ENCODE measurements at regions not wholly inside any gene's neighbourhood (a gene's known extent, or its start where the extent isn't known, plus 50 kb on each side); places are given as distances from the start of the nearest gene placed in this dataset.
"Not testable (repeated sequence)": the region's sequence is repeated elsewhere in the genome, so short reads cannot be mapped to it uniquely, and the experiment has no call there.

DNA sequence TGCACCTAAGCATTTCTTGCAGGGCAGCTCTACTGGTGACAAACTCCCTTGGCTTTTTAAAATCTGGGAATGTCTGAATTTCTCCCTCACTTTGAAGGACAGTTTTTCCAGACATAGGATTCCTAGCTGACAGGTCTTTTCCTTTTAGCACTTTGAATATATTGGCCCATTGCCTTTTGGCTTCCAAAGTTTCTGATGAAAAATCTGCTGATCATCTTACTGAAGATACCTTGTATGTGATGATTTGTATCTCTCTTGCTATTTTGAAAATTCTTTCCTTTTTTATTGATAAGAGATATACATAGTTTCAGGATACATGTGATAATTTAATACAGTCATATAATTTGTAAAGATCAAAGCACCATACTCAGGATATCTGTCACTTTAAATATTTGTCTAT is 211.1 kb downstream of the ZIC5 start:
- DNase-seq (ENCODE audit: low spot score), result no peak
- TF ChIP-seq, protein P1, sequence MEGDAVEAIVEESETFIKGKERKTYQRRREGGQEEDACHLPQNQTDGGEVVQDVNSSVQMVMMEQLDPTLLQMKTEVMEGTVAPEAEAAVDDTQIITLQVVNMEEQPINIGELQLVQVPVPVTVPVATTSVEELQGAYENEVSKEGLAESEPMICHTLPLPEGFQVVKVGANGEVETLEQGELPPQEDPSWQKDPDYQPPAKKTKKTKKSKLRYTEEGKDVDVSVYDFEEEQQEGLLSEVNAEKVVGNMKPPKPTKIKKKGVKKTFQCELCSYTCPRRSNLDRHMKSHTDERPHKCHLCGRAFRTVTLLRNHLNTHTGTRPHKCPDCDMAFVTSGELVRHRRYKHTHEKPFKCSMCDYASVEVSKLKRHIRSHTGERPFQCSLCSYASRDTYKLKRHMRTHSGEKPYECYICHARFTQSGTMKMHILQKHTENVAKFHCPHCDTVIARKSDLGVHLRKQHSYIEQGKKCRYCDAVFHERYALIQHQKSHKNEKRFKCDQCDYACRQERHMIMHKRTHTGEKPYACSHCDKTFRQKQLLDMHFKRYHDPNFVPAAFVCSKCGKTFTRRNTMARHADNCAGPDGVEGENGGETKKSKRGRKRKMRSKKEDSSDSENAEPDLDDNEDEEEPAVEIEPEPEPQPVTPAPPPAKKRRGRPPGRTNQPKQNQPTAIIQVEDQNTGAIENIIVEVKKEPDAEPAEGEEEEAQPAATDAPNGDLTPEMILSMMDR (IDR thresholded peaks at IDR 0.05), result no peak
- H3K9me3 Mint-ChIP-seq (ENCODE audit: low read depth), result peaks cover 56% of the 10 kb centered on the region
- H3K36me3 Mint-ChIP-seq (ENCODE audit: low read depth), result peaks cover 22% of the 10 kb centered on the region
- H3K4me3 Mint-ChIP-seq (ENCODE audit: unreplicated experiment), result no peak overlapping the region
- no peaks in the 10 kb centered on the region for H3K27me3 Mint-ChIP-seq (ENCODE audit: low read depth)
- H3K27ac Mint-ChIP-seq (ENCODE audit: unreplicated experiment), result no peak overlapping the region
- no peaks in the 10 kb centered on the region for H3K4me1 Mint-ChIP-seq (ENCODE audit: low read depth)

DNA sequence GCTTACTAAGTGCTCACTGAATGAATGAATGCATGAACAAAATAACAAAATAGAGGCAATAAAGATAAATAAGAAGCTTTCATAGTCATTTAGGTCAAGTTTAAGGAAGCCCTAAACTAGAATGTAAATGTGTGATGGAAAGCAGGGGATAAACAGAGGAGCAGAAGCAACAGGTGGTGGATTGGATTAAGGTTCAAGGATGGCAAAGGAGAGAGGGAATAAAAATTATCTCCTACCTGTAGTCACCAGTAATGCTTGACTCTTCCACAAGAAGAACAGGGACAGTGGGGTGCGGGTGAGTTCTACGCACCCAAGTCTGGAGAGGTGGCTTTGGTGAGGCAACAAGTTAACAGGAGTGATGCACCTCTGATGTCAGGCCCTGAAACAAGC is 212.4 kb downstream of the ZIC5 start:
- Mint-ChIP-seq H3K9me3 (ENCODE audit: low read depth) (peaks cover 46% of the 10 kb centered on the region), H3K4me1 (ENCODE audit: low read depth) (no peaks in the 10 kb centered on the region), H3K4me3 (ENCODE audit: unreplicated experiment) (no peak overlapping the region), H3K27me3 (ENCODE audit: low read depth) (no peaks in the 10 kb centered on the region), H3K36me3 (ENCODE audit: low read depth) (peaks cover 14% of the 10 kb centered on the region), H3K27ac (ENCODE audit: unreplicated experiment) (no peak overlapping the region)
- TF ChIP-seq, protein P1 (IDR thresholded peaks at IDR 0.05), result no peak
- DNase-seq (ENCODE audit: low spot score), result no peak

DNA sequence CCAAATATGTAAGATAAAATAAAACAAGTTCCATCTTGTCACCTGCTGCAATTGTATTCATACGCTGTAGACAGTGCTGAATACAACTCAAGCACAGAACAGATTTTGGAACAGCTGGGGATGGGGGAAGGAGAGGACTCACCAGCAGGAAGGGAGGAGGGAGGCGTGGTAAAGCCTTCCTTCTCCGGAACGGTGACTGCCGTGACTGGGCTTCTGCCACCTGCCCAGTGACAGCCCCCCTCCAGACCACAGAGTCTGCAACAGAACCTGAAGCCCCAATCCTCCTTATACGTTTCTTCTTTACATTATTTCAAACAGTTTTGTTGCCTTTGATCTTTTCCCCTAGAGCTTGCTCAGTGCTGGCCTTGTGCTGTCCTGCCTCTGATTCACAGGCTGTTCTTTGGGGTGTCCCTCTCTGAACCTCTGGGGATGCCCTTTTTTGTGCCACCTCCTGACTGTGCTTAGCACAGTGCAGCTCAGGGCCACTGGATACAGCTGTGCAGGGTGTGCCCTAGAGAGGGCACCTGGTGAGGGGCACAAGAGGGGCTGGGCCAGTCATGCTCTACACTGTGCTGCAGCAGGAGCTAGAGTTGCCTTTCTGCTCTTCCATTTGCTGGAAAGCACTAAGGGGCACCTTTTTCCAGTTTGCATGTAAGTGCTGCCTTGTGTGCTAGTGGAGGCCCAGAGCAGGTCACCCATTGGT is 213.0 kb downstream of the ZIC5 start:
- Mint-ChIP-seq H3K9me3 (ENCODE audit: low read depth) (peaks cover 42% of the 10 kb centered on the region), H3K4me3 (ENCODE audit: unreplicated experiment) (no peak overlapping the region), H3K36me3 (ENCODE audit: low read depth) (peaks cover 14% of the 10 kb centered on the region), H3K4me1 (ENCODE audit: low read depth) (no peaks in the 10 kb centered on the region), H3K27ac (ENCODE audit: unreplicated experiment) (no peak overlapping the region), H3K27me3 (ENCODE audit: low read depth) (no peaks in the 10 kb centered on the region)
- TF ChIP-seq, protein P1 (IDR thresholded peaks at IDR 0.05), result no peak
- DNase-seq (ENCODE audit: low spot score), result no peak

DNA sequence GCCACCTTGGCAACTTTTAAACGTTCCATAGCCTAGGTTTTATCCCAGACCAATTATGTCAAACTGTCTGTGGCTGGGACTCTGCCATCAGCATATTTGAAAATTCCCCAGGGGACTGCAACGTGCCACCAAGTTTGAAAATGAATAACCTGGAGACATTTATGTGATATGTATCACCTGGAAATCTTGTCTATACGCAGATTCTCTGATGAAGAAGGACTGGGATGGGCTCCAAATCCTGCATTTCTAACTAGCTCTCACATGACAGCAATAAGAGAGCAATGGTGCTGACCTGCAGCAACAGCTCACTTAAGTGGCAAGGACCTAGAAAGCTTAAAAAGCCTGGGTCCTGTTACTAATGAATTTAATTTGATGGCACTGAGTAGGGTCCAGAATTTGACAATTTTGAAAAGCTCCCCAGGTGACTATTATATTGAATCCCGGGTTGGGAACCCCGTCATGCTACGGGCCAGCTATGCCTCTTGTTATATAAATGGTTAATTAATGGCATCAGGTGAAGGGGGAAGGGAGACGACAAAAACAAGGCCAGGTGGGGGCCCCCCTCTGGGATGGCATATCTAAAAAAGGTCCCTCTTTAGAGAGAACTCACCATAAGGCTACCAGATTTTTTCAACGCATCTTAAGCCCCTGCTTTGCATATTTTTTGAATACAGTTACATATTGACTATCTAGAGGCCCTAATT is 213.7 kb downstream of the ZIC5 start:
- no peak overlapping the region for H3K4me3 Mint-ChIP-seq (ENCODE audit: unreplicated experiment)
- no peak for DNase-seq (ENCODE audit: low spot score)
- H3K27me3 Mint-ChIP-seq (ENCODE audit: low read depth), result no peaks in the 10 kb centered on the region
- H3K36me3 Mint-ChIP-seq (ENCODE audit: low read depth), result peaks cover 12% of the 10 kb centered on the region
- H3K4me1 Mint-ChIP-seq (ENCODE audit: low read depth), result no peaks in the 10 kb centered on the region
- H3K27ac Mint-ChIP-seq (ENCODE audit: unreplicated experiment), result no peak overlapping the region
- TF ChIP-seq, protein P1 (IDR thresholded peaks at IDR 0.05), result no peak
- H3K9me3 Mint-ChIP-seq (ENCODE audit: low read depth), result peaks cover 37% of the 10 kb centered on the region

DNA sequence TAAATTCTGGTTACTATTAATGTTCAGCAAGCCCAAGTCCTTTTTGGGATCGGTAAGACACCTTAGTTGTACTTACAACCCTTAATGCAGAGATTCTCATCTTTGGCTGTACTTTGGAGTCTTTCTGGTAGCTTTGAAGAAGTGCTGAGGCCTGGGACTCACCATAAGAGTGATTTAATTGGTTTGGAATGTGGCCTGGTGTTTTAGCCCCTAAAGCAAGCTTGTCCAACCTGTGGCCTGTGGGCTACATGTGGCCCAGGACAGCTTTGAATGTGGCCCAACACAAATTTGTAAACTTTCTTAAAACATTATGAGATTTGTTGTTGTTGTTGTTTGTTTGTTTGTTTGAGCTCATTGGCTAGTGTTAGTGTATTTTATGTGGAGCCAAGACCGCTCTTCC is 215.3 kb downstream of the ZIC5 start:
- Mint-ChIP-seq H3K27ac (ENCODE audit: unreplicated experiment) (no peak overlapping the region), H3K36me3 (ENCODE audit: low read depth) (peaks cover 3% of the 10 kb centered on the region), H3K27me3 (ENCODE audit: low read depth) (no peaks in the 10 kb centered on the region), H3K9me3 (ENCODE audit: low read depth) (peaks cover 21% of the 10 kb centered on the region), H3K4me1 (ENCODE audit: low read depth) (no peaks in the 10 kb centered on the region), H3K4me3 (ENCODE audit: unreplicated experiment) (no peak overlapping the region)
- no peak for DNase-seq (ENCODE audit: low spot score)
- TF ChIP-seq, protein P1 (IDR thresholded peaks at IDR 0.05), result no peak

DNA sequence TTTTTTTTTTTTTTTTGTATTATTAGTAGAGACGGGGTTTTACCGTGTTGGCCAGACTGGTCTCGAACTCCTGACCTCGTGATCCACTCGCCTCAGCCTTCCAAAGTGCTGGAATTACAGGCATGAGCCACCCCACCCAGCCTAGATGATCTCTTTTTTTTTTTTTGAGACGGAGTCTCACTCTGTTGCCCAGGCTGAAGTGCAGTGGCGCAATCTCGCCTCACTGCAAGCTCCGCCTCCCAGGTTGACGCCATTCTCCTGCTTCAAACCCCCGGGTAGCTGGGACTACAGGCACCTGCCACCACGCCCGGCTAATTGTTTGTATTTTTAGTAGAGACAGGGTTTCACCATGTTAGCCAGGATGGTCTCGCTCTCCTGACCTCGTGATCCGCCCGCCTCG is 216.8 kb downstream of the ZIC5 start:
- H3K9me3 Mint-ChIP-seq (ENCODE audit: low read depth); H3K4me3 Mint-ChIP-seq (ENCODE audit: unreplicated experiment); DNase-seq (ENCODE audit: low spot score); H3K27ac Mint-ChIP-seq (ENCODE audit: unreplicated experiment); H3K4me1 Mint-ChIP-seq (ENCODE audit: low read depth); H3K27me3 Mint-ChIP-seq (ENCODE audit: low read depth); H3K36me3 Mint-ChIP-seq (ENCODE audit: low read depth): not testable (repeated sequence)
